Astrocyte (in vitro differentiated cells and primary cell): ENCODE measurements at regions not wholly inside any gene's neighbourhood (a gene's known extent, or its start where the extent isn't known, plus 50 kb on each side); places are given as distances from the start of the nearest gene placed in this dataset.

ENCODE experiments used
- EZH2 ChIP-seq: IDR thresholded peaks from 2 replicates; pipeline ENCODE4 v1.6.1; 2012; ENCODE audit warnings: mild to moderate bottlenecking, low read length, inconsistent platforms; ENCODE audit not compliant: insufficient read depth
- TF ChIP-seq, protein P1 (sequence below): IDR thresholded peaks from 2 replicates; pipeline ENCODE4 v1.5.1; 2011; ENCODE audit warnings: low read depth, mild to moderate bottlenecking, inconsistent platforms, low read length, moderate library complexity; ENCODE audit not compliant: insufficient read depth

GRCh38 chr9:7982907-7983306, 183.3 kb upstream of the DMAC1 start:
- no peak for TF ChIP-seq EZH2
- TF ChIP-seq, protein P1, sequence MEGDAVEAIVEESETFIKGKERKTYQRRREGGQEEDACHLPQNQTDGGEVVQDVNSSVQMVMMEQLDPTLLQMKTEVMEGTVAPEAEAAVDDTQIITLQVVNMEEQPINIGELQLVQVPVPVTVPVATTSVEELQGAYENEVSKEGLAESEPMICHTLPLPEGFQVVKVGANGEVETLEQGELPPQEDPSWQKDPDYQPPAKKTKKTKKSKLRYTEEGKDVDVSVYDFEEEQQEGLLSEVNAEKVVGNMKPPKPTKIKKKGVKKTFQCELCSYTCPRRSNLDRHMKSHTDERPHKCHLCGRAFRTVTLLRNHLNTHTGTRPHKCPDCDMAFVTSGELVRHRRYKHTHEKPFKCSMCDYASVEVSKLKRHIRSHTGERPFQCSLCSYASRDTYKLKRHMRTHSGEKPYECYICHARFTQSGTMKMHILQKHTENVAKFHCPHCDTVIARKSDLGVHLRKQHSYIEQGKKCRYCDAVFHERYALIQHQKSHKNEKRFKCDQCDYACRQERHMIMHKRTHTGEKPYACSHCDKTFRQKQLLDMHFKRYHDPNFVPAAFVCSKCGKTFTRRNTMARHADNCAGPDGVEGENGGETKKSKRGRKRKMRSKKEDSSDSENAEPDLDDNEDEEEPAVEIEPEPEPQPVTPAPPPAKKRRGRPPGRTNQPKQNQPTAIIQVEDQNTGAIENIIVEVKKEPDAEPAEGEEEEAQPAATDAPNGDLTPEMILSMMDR: no peak
